Renal pelvis (tissue), 1 donor: ENCODE measurements at regions not wholly inside any gene's neighbourhood (a gene's known extent, or its start where the extent isn't known, plus 50 kb on each side); places are given as distances from the start of the nearest gene placed in this dataset.

Experiments used
- DNase-seq: peaks from one replicate; pipeline ENCODE4 v3.0.0-alpha.2; 2013

GRCh38 chr2:237244976-237245646, 159.4 kb downstream of the COPS8 start:
- no peak for DNase-seq

GRCh38 chr2:237250599-237250998, 163.4 kb downstream of the COL6A3 start:
- no peak for DNase-seq

GRCh38 chr2:237251986-237252385, 162.0 kb downstream of the COL6A3 start:
- no peak for DNase-seq

- no peak for DNase-seq
Measured at GRCh38 chr2:237253046-237253702, 160.8 kb downstream of the COL6A3 start.

GRCh38 chr2:237254369-237254861, 159.5 kb downstream of the COL6A3 start:
- no peak for DNase-seq

GRCh38 chr2:237254911-237255578, 158.9 kb downstream of the COL6A3 start:
- DNase-seq: no peak

GRCh38 chr2:237256887-237257286, 157.1 kb downstream of the COL6A3 start:
- no peak for DNase-seq

GRCh38 chr2:237257471-237257951, 156.5 kb downstream of the COL6A3 start:
- no peak for DNase-seq

- no peak for DNase-seq
Measured at GRCh38 chr2:237258116-237258515, 155.8 kb downstream of the COL6A3 start.

- DNase-seq: no peak
Measured at GRCh38 chr2:237258615-237259014, 155.3 kb downstream of the COL6A3 start.

GRCh38 chr2:237259201-237259600, 154.8 kb downstream of the COL6A3 start:
- no peak for DNase-seq

- no peak for DNase-seq
Measured at GRCh38 chr2:237260039-237260620, 153.8 kb downstream of the COL6A3 start.

GRCh38 chr2:237260686-237261085, 153.3 kb downstream of the COL6A3 start:
- DNase-seq: no peak

- no peak for DNase-seq
Measured at GRCh38 chr2:237261327-237261726, 152.6 kb downstream of the COL6A3 start.

- DNase-seq: no peak
Measured at GRCh38 chr2:237262838-237263771, 150.9 kb downstream of the COL6A3 start.

- DNase-seq: no peak
Measured at GRCh38 chr2:237264480-237265219, 149.3 kb downstream of the COL6A3 start.

- DNase-seq: no peak
Measured at GRCh38 chr2:237268004-237268708, 145.8 kb downstream of the COL6A3 start.

GRCh38 chr2:237269138-237269875, 144.7 kb downstream of the COL6A3 start:
- no peak for DNase-seq

- DNase-seq: no peak
Measured at GRCh38 chr2:237270520-237270919, 143.4 kb downstream of the COL6A3 start.
